ENCODE measurements at regions not wholly inside any gene's neighbourhood (a gene's known extent, or its start where the extent isn't known, plus 50 kb on each side); places are given as distances from the start of the nearest gene placed in this dataset.

GRCh38 chr22:34800260-34800980 lies 265.5 kb upstream of the ISX start:
- no peak for DNase-seq (ENCODE audit: low read depth)
- no peak for TF ChIP-seq MAX (IDR thresholded peaks at IDR 0.05; ENCODE audit: low read depth, low read length)
- TF ChIP-seq POLR2A (IDR thresholded peaks at IDR 0.05; ENCODE audit: extremely low read depth, insufficient read length), result no peak
- TF ChIP-seq MYC (IDR thresholded peaks at IDR 0.05; ENCODE audit: low read depth, low read length), result no peak
- TF ChIP-seq, protein P1, sequence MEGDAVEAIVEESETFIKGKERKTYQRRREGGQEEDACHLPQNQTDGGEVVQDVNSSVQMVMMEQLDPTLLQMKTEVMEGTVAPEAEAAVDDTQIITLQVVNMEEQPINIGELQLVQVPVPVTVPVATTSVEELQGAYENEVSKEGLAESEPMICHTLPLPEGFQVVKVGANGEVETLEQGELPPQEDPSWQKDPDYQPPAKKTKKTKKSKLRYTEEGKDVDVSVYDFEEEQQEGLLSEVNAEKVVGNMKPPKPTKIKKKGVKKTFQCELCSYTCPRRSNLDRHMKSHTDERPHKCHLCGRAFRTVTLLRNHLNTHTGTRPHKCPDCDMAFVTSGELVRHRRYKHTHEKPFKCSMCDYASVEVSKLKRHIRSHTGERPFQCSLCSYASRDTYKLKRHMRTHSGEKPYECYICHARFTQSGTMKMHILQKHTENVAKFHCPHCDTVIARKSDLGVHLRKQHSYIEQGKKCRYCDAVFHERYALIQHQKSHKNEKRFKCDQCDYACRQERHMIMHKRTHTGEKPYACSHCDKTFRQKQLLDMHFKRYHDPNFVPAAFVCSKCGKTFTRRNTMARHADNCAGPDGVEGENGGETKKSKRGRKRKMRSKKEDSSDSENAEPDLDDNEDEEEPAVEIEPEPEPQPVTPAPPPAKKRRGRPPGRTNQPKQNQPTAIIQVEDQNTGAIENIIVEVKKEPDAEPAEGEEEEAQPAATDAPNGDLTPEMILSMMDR (IDR thresholded peaks at IDR 0.05; ENCODE audit: low read depth, low read length), result no peak
- no peak overlapping the region for H3K4me3 ChIP-seq (ENCODE audit: low read depth, low read length)

DNA sequence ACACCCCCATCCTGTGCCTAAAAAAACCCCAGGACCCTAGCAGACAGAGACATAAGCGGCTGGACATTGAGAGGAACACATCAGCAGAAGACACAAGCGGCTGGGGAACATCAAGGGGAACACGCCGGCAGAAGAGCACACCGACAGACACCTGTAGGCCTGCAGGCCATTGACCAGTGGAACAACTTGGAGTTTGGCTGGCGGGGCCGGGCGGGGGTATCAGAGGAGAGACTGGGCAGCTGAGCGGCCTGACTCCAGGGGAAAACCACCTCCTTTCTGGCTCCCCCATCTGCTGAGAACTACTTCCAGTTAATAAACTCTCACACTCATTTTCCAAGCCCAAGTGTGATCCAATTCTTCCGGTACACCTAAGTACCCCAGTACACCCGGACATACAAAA lies 264.7 kb upstream of the ISX start:
- no peak overlapping the region for H3K4me3 ChIP-seq (ENCODE audit: low read depth, low read length)
- no peak for DNase-seq (ENCODE audit: low read depth)
- TF ChIP-seq MYC (IDR thresholded peaks at IDR 0.05; ENCODE audit: low read depth, low read length), result no peak
- TF ChIP-seq, protein P1 (IDR thresholded peaks at IDR 0.05; ENCODE audit: low read depth, low read length), result no peak
- no peak for TF ChIP-seq MAX (IDR thresholded peaks at IDR 0.05; ENCODE audit: low read depth, low read length)
- no peak for TF ChIP-seq POLR2A (IDR thresholded peaks at IDR 0.05; ENCODE audit: extremely low read depth, insufficient read length)

DNA sequence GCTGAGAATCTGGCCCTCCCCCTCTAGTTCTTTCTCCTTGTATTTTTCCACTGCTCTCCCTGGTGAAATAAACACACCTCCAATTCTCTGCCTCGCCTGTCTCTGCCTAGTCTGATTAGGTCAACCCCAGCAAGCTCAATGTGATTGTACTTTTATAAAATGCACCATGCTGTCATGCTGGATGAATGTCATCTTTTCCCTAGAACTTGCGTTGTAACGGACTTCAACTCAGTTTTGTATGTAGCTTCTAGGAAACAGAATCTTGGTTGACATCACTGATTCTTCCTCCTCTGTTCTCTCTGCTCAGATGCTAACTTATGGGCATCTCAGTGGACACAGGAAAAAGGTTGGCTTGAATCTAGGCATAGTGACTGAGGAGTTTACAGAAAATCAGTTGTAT lies 261.9 kb upstream of the ISX start:
- H3K4me3 ChIP-seq (ENCODE audit: low read depth, low read length), result no peak overlapping the region
- TF ChIP-seq MAX (IDR thresholded peaks at IDR 0.05; ENCODE audit: low read depth, low read length) (no peak), MYC (IDR thresholded peaks at IDR 0.05; ENCODE audit: low read depth, low read length) (no peak), POLR2A (IDR thresholded peaks at IDR 0.05; ENCODE audit: extremely low read depth, insufficient read length) (no peak)
- TF ChIP-seq, protein P1 (IDR thresholded peaks at IDR 0.05; ENCODE audit: low read depth, low read length), result no peak
- DNase-seq (ENCODE audit: low read depth), result no peak

GRCh38 chr22:34804604-34805003 lies 261.4 kb upstream of the ISX start:
- TF ChIP-seq POLR2A (IDR thresholded peaks at IDR 0.05; ENCODE audit: extremely low read depth, insufficient read length) (no peak), MYC (IDR thresholded peaks at IDR 0.05; ENCODE audit: low read depth, low read length) (no peak), MAX (IDR thresholded peaks at IDR 0.05; ENCODE audit: low read depth, low read length) (no peak)
- TF ChIP-seq, protein P1 (IDR thresholded peaks at IDR 0.05; ENCODE audit: low read depth, low read length), result peak; percentile 19
- peak; percentile 26 for DNase-seq (ENCODE audit: low read depth)

DNA sequence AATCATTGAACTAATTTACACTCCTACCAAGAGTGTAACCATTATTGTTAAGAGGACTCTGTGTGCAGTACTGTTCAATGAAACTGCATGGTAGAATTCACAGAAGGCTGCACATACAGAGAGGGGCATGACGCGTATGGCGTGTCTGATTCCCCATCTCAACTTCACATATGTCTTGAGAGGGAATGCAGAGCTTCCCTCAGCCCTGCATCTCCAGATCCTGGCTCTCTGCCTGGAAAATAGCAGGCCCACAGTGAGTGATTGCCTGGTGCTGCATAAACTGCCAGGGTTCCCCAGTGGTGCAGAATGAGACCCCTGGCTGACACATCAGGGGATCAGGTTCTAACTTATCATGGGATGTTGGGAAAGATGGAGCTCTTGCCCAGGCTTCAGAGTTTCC lies 260.2 kb upstream of the ISX start:
- TF ChIP-seq MYC (IDR thresholded peaks at IDR 0.05; ENCODE audit: low read depth, low read length) (no peak), POLR2A (IDR thresholded peaks at IDR 0.05; ENCODE audit: extremely low read depth, insufficient read length) (no peak), MAX (IDR thresholded peaks at IDR 0.05; ENCODE audit: low read depth, low read length) (no peak)
- TF ChIP-seq, protein P1 (IDR thresholded peaks at IDR 0.05; ENCODE audit: low read depth, low read length), result no peak
- no peak for DNase-seq (ENCODE audit: low read depth)
- H3K4me3 ChIP-seq (ENCODE audit: low read depth, low read length), result no peak overlapping the region

More at GRCh38 chr22:34804604-34805003, 261.4 kb upstream of the ISX start:
- no peak overlapping the region for H3K4me3 ChIP-seq (ENCODE audit: low read depth, low read length)
